ENCODE measurements at regions not wholly inside any gene's neighbourhood (a gene's known extent, or its start where the extent isn't known, plus 50 kb on each side); places are given as distances from the start of the nearest gene placed in this dataset.

- Histone ChIP-seq H3K4me2 (ENCODE audit: low read depth, low read length, poor library complexity, severe bottlenecking) (no peak overlapping the region), H3K9ac (ENCODE audit: low read length) (no peak overlapping the region), H3K79me2 (ENCODE audit: low read length) (no peaks in the 10 kb centered on the region), H2AFZ (ENCODE audit: low read length) (no peak overlapping the region), H3K27me3 (ENCODE audit: low read length) (no peaks in the 10 kb centered on the region), H3K9me3 (ENCODE audit: low read length) (no peaks in the 10 kb centered on the region), H3K27ac (ENCODE audit: low read length) (no peak overlapping the region), H3K36me3 (ENCODE audit: insufficient read depth, low read length) (no peaks in the 10 kb centered on the region), H3K4me1 (ENCODE audit: low read length) (no peaks in the 10 kb centered on the region), H3K9me2 (replicated peaks; ENCODE audit: insufficient read depth, low read length) (no peaks in the 10 kb centered on the region), H3K4me3 (ENCODE audit: low read length) (no peak overlapping the region), H4K20me1 (ENCODE audit: insufficient read depth, low read depth, low read length) (no peaks in the 10 kb centered on the region)
- no peak for DNase-seq
Measured at GRCh38 chr22:48709453-48709852, 1118.2 kb downstream of the BRD1 start.

- Histone ChIP-seq H3K27ac (ENCODE audit: low read length) (no peak overlapping the region), H3K4me3 (ENCODE audit: low read length) (no peak overlapping the region), H3K27me3 (ENCODE audit: low read length) (no peaks in the 10 kb centered on the region), H3K79me2 (ENCODE audit: low read length) (no peaks in the 10 kb centered on the region), H3K4me1 (ENCODE audit: low read length) (no peaks in the 10 kb centered on the region), H3K9me2 (replicated peaks; ENCODE audit: insufficient read depth, low read length) (no peaks in the 10 kb centered on the region), H3K36me3 (ENCODE audit: insufficient read depth, low read length) (no peaks in the 10 kb centered on the region), H2AFZ (ENCODE audit: low read length) (no peak overlapping the region), H3K9ac (ENCODE audit: low read length) (no peak overlapping the region), H3K9me3 (ENCODE audit: low read length) (no peaks in the 10 kb centered on the region), H3K4me2 (ENCODE audit: low read depth, low read length, poor library complexity, severe bottlenecking) (no peak overlapping the region), H4K20me1 (ENCODE audit: insufficient read depth, low read depth, low read length) (no peaks in the 10 kb centered on the region)
- no peak for DNase-seq
Measured at GRCh38 chr22:48708558-48709245, 1119.0 kb downstream of the BRD1 start.

GRCh38 chr22:48707763-48708557 is 1119.7 kb downstream of the BRD1 start:
- Histone ChIP-seq H3K79me2 (ENCODE audit: low read length) (no peaks in the 10 kb centered on the region), H3K27ac (ENCODE audit: low read length) (no peak overlapping the region), H3K27me3 (ENCODE audit: low read length) (no peaks in the 10 kb centered on the region), H4K20me1 (ENCODE audit: insufficient read depth, low read depth, low read length) (no peaks in the 10 kb centered on the region), H3K36me3 (ENCODE audit: insufficient read depth, low read length) (no peaks in the 10 kb centered on the region), H3K4me1 (ENCODE audit: low read length) (no peaks in the 10 kb centered on the region), H3K4me3 (ENCODE audit: low read length) (no peak overlapping the region), H3K9me2 (replicated peaks; ENCODE audit: insufficient read depth, low read length) (no peaks in the 10 kb centered on the region), H3K9me3 (ENCODE audit: low read length) (no peaks in the 10 kb centered on the region), H3K4me2 (ENCODE audit: low read depth, low read length, poor library complexity, severe bottlenecking) (no peak overlapping the region), H2AFZ (ENCODE audit: low read length) (no peak overlapping the region), H3K9ac (ENCODE audit: low read length) (no peak overlapping the region)
- no peak for DNase-seq

DNA sequence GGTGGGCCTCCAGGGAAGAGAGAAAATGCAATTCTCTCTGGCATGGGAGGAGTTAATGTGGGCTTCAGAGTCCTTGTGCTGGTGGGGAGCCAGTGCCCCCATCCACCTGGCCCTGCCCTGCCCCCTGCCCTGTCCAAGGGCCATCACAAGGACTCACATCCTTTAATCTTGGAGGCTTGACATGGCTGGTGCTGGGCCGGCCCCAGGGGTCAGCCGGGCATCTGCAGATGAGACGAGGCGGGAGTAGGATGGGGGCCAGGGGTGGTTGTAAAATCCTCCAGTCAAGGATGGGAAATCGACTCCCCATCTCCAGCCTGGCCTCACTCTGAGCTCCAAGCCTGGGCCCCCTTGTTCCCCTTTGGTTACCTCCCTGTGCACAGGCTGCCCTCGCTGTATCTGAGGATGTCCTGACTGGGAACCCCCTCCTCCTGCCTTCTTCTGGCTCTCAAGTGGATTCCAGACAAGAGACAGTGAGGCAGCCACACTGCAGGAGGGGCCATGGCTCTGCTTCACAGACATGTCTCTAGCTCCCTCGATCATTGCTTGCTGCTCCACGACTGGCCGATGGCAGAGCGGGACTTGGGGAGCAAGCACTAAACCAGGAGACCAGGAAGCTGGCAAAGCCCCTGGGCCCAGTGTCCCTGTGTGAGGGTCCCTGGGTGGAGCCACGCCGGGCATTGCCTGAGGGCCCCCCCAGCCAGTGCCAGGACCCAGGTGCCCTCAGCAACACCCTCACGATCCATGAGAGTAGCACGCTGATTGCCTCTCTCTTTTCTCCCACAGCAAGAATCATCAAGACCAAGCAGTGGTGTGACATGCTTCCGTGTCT is 1120.5 kb downstream of the BRD1 start:
- no peaks in the 10 kb centered on the region for H3K4me1 ChIP-seq (ENCODE audit: low read length)
- no peaks in the 10 kb centered on the region for H3K9me2 ChIP-seq (replicated peaks; ENCODE audit: insufficient read depth, low read length)
- H2AFZ ChIP-seq (ENCODE audit: low read length) = no peak overlapping the region
- no peak overlapping the region for H3K4me2 ChIP-seq (ENCODE audit: low read depth, low read length, poor library complexity, severe bottlenecking)
- no peaks in the 10 kb centered on the region for H3K36me3 ChIP-seq (ENCODE audit: insufficient read depth, low read length)
- no peaks in the 10 kb centered on the region for H4K20me1 ChIP-seq (ENCODE audit: insufficient read depth, low read depth, low read length)
- no peak for DNase-seq
- no peaks in the 10 kb centered on the region for H3K27me3 ChIP-seq (ENCODE audit: low read length)
- no peak overlapping the region for H3K4me3 ChIP-seq (ENCODE audit: low read length)
- H3K9ac ChIP-seq (ENCODE audit: low read length) = no peak overlapping the region
- H3K79me2 ChIP-seq (ENCODE audit: low read length) = no peaks in the 10 kb centered on the region
- no peaks in the 10 kb centered on the region for H3K9me3 ChIP-seq (ENCODE audit: low read length)
- H3K27ac ChIP-seq (ENCODE audit: low read length) = no peak overlapping the region

- Histone ChIP-seq H3K9me2 (replicated peaks; ENCODE audit: insufficient read depth, low read length) (no peaks in the 10 kb centered on the region), H3K4me3 (ENCODE audit: low read length) (no peak overlapping the region), H3K4me1 (ENCODE audit: low read length) (peaks cover 5% of the 10 kb centered on the region; the same call in 1 of the 2 replicates), H4K20me1 (ENCODE audit: insufficient read depth, low read depth, low read length) (no peaks in the 10 kb centered on the region), H3K4me2 (ENCODE audit: low read depth, low read length, poor library complexity, severe bottlenecking) (no peak overlapping the region), H3K27ac (ENCODE audit: low read length) (no peak overlapping the region), H3K9ac (ENCODE audit: low read length) (no peak overlapping the region), H2AFZ (ENCODE audit: low read length) (no peak overlapping the region), H3K27me3 (ENCODE audit: low read length) (no peaks in the 10 kb centered on the region), H3K9me3 (ENCODE audit: low read length) (no peaks in the 10 kb centered on the region), H3K36me3 (ENCODE audit: insufficient read depth, low read length) (no peaks in the 10 kb centered on the region), H3K79me2 (ENCODE audit: low read length) (no peaks in the 10 kb centered on the region)
- no peak for DNase-seq
Measured at GRCh38 chr22:48705917-48706605, 1121.6 kb downstream of the BRD1 start.

DNA sequence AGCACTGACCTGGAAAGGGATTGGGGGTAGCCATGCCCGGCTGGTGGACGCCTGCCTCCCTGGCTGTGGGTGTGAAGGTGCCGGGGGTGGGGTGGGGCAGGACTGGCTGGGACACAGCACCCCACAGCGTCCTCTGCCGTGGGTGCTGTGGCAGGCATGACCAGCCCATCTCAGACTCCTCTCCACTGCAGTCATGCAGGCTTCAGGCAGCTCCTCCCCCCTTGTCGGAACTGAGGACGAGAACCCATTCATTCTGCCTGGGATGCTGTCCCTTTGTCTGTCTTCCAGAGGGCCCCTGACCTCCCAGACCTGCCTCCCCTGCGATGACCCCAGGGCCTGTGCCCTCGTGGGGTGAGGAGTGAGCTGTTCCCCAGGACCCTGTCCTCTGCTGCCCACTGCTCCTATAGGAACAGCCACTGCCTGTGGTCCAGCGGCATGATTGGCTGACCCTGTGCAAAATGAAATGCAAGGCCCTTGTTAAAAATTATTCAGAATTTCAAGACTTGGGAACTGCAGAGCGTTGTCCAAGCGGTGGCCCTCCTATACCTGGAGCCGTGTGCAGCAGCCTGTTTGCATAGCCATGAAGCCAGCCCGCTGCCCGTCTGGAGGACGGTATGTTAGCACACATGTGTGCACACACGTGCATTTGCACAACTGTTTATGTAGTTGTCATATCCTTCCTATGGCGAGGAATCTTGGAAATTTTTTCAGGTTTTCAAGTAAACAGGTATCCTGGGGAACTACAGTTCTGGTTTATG is 1122.3 kb downstream of the BRD1 start:
- H3K27ac ChIP-seq (ENCODE audit: low read length) = no peak overlapping the region
- H3K27me3 ChIP-seq (ENCODE audit: low read length) = no peaks in the 10 kb centered on the region
- no peaks in the 10 kb centered on the region for H4K20me1 ChIP-seq (ENCODE audit: insufficient read depth, low read depth, low read length)
- H3K79me2 ChIP-seq (ENCODE audit: low read length) = no peaks in the 10 kb centered on the region
- no peaks in the 10 kb centered on the region for H3K36me3 ChIP-seq (ENCODE audit: insufficient read depth, low read length)
- DNase-seq = no peak
- H3K4me2 ChIP-seq (ENCODE audit: low read depth, low read length, poor library complexity, severe bottlenecking) = no peak overlapping the region
- H2AFZ ChIP-seq (ENCODE audit: low read length) = no peak overlapping the region
- H3K9me3 ChIP-seq (ENCODE audit: low read length) = no peaks in the 10 kb centered on the region
- H3K4me3 ChIP-seq (ENCODE audit: low read length) = no peak overlapping the region
- H3K9ac ChIP-seq (ENCODE audit: low read length) = no peak overlapping the region
- H3K4me1 ChIP-seq (ENCODE audit: low read length) = peaks cover 8% of the 10 kb centered on the region; the same call in 1 of the 2 replicates
- no peaks in the 10 kb centered on the region for H3K9me2 ChIP-seq (replicated peaks; ENCODE audit: insufficient read depth, low read length)

DNA sequence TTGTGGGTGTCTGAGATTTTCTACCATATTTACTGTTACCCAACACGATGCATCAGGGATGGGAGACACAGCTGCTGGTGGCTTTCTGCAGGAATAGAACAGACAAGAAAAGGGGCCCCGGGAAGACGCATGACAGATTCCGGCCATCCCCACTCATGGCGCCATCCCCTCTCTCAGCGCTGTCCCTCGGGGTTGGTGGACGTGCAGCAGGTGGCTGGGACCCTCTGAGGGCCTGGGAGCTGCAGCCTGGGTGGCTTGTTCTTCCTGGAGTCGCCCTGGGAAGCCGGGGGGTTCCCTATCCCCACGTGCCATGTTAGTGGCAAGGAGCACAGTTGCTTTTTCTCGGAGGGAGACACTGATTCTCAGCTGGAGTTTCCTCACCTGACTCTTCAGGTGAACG is 1123.3 kb downstream of the BRD1 start:
- H3K4me2 ChIP-seq (ENCODE audit: low read depth, low read length, poor library complexity, severe bottlenecking) = no peak overlapping the region
- no peaks in the 10 kb centered on the region for H3K9me3 ChIP-seq (ENCODE audit: low read length)
- H2AFZ ChIP-seq (ENCODE audit: low read length) = no peak overlapping the region
- no peaks in the 10 kb centered on the region for H4K20me1 ChIP-seq (ENCODE audit: insufficient read depth, low read depth, low read length)
- no peaks in the 10 kb centered on the region for H3K36me3 ChIP-seq (ENCODE audit: insufficient read depth, low read length)
- H3K4me1 ChIP-seq (ENCODE audit: low read length) = peaks cover 8% of the 10 kb centered on the region; the same call in 1 of the 2 replicates
- H3K27me3 ChIP-seq (ENCODE audit: low read length) = no peaks in the 10 kb centered on the region
- H3K9me2 ChIP-seq (replicated peaks; ENCODE audit: insufficient read depth, low read length) = no peaks in the 10 kb centered on the region
- no peak overlapping the region for H3K27ac ChIP-seq (ENCODE audit: low read length)
- H3K79me2 ChIP-seq (ENCODE audit: low read length) = no peaks in the 10 kb centered on the region
- H3K9ac ChIP-seq (ENCODE audit: low read length) = no peak overlapping the region
- DNase-seq = no peak
- H3K4me3 ChIP-seq (ENCODE audit: low read length) = no peak overlapping the region

All from Karpas-422 (cell line).